Upper lobe of right lung (tissue), 1 donor: ENCODE measurements at regions not wholly inside any gene's neighbourhood (a gene's known extent, or its start where the extent isn't known, plus 50 kb on each side); places are given as distances from the start of the nearest gene placed in this dataset.
A peak's percentile ranks its signal among the peaks of the same experiment; 100 is the strongest.

Source experiments
- ATAC-seq: fragments of 200-7000 bp; cut with Tn5 transposase; one replicate; pipeline ENCODE4 v1.9.1; 2020; ENCODE audit warnings: mild to moderate bottlenecking, moderate library complexity
- DNase-seq: peaks from one replicate; pipeline ENCODE4 v3.0.0-alpha.2; 2020
- H3K27ac ChIP-seq: fragments of 200-600 bp; one replicate; pipeline ENCODE4 v1.8.0; 2022
- H3K27me3 ChIP-seq: fragments of 200-600 bp; one replicate; pipeline ENCODE4 v1.8.0; 2022; ENCODE audit warnings: mild to moderate bottlenecking
- H3K36me3 ChIP-seq: fragments of 200-600 bp; one replicate; pipeline ENCODE4 v1.8.0; 2022
- H3K4me1 ChIP-seq: fragments of 200-600 bp; one replicate; pipeline ENCODE4 v1.8.0; 2022
- H3K4me3 ChIP-seq: fragments of 200-600 bp; one replicate; pipeline ENCODE4 v1.8.0; 2022; ENCODE audit warnings: mild to moderate bottlenecking
- H3K9me3 ChIP-seq: fragments of 200-600 bp; one replicate; pipeline ENCODE4 v1.8.0; 2022
- CTCF ChIP-seq: fragments of 200-600 bp; IDR thresholded peaks from one replicate; pipeline ENCODE4 v1.8.0; 2022; ENCODE audit warnings: antibody characterized with exemption
- intact Hi-C: fragments of 100-400 bp; cut with DNase I; formaldehyde crosslinking; loops from one replicate; pipeline ENCODE4 v1.11.0; 2022
- donor health status: DM: no; HTN: yes; CAD: no; lungs with severe emphysema.

GRCh38 chr6:56808871-56809359 lies 146.0 kb upstream of the BEND6 start:
- no peaks in the 10 kb centered on the region for H3K9me3 ChIP-seq
- H3K4me1 ChIP-seq: no peaks in the 10 kb centered on the region
- TF ChIP-seq CTCF: no peak
- DNase-seq (no peak), ATAC-seq (peak; percentile 95)
- H3K36me3 ChIP-seq: no peaks in the 10 kb centered on the region
- H3K4me3 ChIP-seq: no peak overlapping the region
- H3K27ac ChIP-seq: no peak overlapping the region
- H3K27me3 ChIP-seq: no peaks in the 10 kb centered on the region
- intact Hi-C loops: no loop called here

GRCh38 chr6:56807989-56808337 lies 146.9 kb upstream of the BEND6 start:
- TF ChIP-seq CTCF: no peak
- Histone ChIP-seq H3K4me3 (no peak overlapping the region), H3K9me3 (no peaks in the 10 kb centered on the region), H3K27me3 (no peaks in the 10 kb centered on the region), H3K27ac (no peak overlapping the region), H3K36me3 (no peaks in the 10 kb centered on the region), H3K4me1 (no peaks in the 10 kb centered on the region)
- ATAC-seq (no peak), DNase-seq (no peak)
- intact Hi-C loops: no loop called here

- no peaks in the 10 kb centered on the region for H3K36me3 ChIP-seq
- no peak overlapping the region for H3K27ac ChIP-seq
- intact Hi-C loops: no loop called here
- TF ChIP-seq CTCF: no peak
- H3K27me3 ChIP-seq: no peaks in the 10 kb centered on the region
- DNase-seq (no peak), ATAC-seq (no peak)
- H3K4me1 ChIP-seq: no peaks in the 10 kb centered on the region
- H3K4me3 ChIP-seq: no peak overlapping the region
- H3K9me3 ChIP-seq: no peaks in the 10 kb centered on the region
Observed at GRCh38 chr6:56807326-56807988, 147.4 kb upstream of the BEND6 start.

GRCh38 chr6:56806368-56806767 lies 148.5 kb upstream of the BEND6 start:
- Histone ChIP-seq H3K27me3 (no peaks in the 10 kb centered on the region), H3K9me3 (no peaks in the 10 kb centered on the region), H3K4me3 (no peak overlapping the region), H3K4me1 (no peaks in the 10 kb centered on the region), H3K27ac (no peak overlapping the region), H3K36me3 (no peaks in the 10 kb centered on the region)
- intact Hi-C loops: no loop called here
- DNase-seq (no peak), ATAC-seq (no peak)
- TF ChIP-seq CTCF: no peak

GRCh38 chr6:56804996-56805395 lies 149.9 kb upstream of the BEND6 start:
- intact Hi-C loops: no loop called here
- H3K4me3 ChIP-seq: no peak overlapping the region
- no peaks in the 10 kb centered on the region for H3K36me3 ChIP-seq
- no peak for ATAC-seq
- no peak overlapping the region for H3K27ac ChIP-seq
- no peaks in the 10 kb centered on the region for H3K9me3 ChIP-seq
- no peak for DNase-seq
- H3K4me1 ChIP-seq: no peaks in the 10 kb centered on the region
- no peaks in the 10 kb centered on the region for H3K27me3 ChIP-seq
- no peak for TF ChIP-seq CTCF

- Histone ChIP-seq H3K4me1 (no peaks in the 10 kb centered on the region), H3K9me3 (no peaks in the 10 kb centered on the region), H3K27ac (no peak overlapping the region), H3K27me3 (no peaks in the 10 kb centered on the region), H3K4me3 (no peak overlapping the region), H3K36me3 (no peaks in the 10 kb centered on the region)
- intact Hi-C loops: no loop called here
- TF ChIP-seq CTCF: no peak
- no peak for ATAC-seq
- no peak for DNase-seq
Observed at GRCh38 chr6:56803594-56803993, 151.3 kb upstream of the BEND6 start.
